Liver (tissue), 8 donors: ENCODE measurements at regions not wholly inside any gene's neighbourhood (a gene's known extent, or its start where the extent isn't known, plus 50 kb on each side); places are given as distances from the start of the nearest gene placed in this dataset.

Experiments used
- DNase-seq: peaks from one replicate; pipeline ENCODE4 v3.0.0-alpha.2; 2017; ENCODE audit warnings: low spot score
- H3K27ac ChIP-seq, 2 donors: one replicate each; pipeline ENCODE4 v1.7.0; 2013; ENCODE audit warnings: inconsistent platforms in 2 of 2, low read length in 2 of 2, control low read depth in 1 of 2, low read depth in 1 of 2, mild to moderate bottlenecking in 1 of 2
- H3K27me3 ChIP-seq, 4 donors: one replicate each; pipeline versions ENCODE4 v1.6.1 to v1.7.0; 2013; ENCODE audit warnings: low read length in 3 of 4, inconsistent platforms in 1 of 4, mild to moderate bottlenecking in 1 of 4, moderate library complexity in 1 of 4; ENCODE audit not compliant: control insufficient read depth in 4 of 4, insufficient read depth in 4 of 4
- H3K36me3 ChIP-seq, 4 donors: one replicate each; pipeline versions ENCODE4 v1.6.1 to v1.7.0; 2013; ENCODE audit warnings: low read length in 3 of 4, mild to moderate bottlenecking in 3 of 4, low read depth in 1 of 4, moderate library complexity in 1 of 4; ENCODE audit not compliant: control insufficient read depth in 4 of 4, insufficient read depth in 3 of 4
- H3K4me1 ChIP-seq, 4 donors: one replicate each; pipeline versions ENCODE4 v1.6.1 to v1.7.0; 2013; ENCODE audit warnings: low read length in 3 of 4, mild to moderate bottlenecking in 3 of 4, moderate library complexity in 1 of 4; ENCODE audit not compliant: control insufficient read depth in 4 of 4, insufficient read depth in 4 of 4
- H3K4me3 ChIP-seq, 3 donors: one replicate each; pipeline versions ENCODE4 v1.6.1 to v1.7.0; 2013; ENCODE audit warnings: low read length in 3 of 3, control low read depth in 1 of 3, low read depth in 1 of 3, mild to moderate bottlenecking in 1 of 3
- H3K9ac ChIP-seq, 2 donors: one replicate each; pipeline ENCODE4 v1.7.0; 2013; ENCODE audit warnings: low read length in 2 of 2, mild to moderate bottlenecking in 2 of 2, moderate library complexity in 2 of 2, control low read depth in 1 of 2, low read depth in 1 of 2
- H3K9me3 ChIP-seq, 4 donors: one replicate each; pipeline versions ENCODE4 v1.6.1 to v1.7.0; 2013; ENCODE audit warnings: low read length in 3 of 4; ENCODE audit not compliant: control insufficient read depth in 4 of 4
- FOXA1 ChIP-seq: IDR thresholded peaks from 2 replicates; pipeline ENCODE4 v1.6.1; 2016; ENCODE audit warnings: antibody characterized with exemption
- FOXA2 ChIP-seq: IDR thresholded peaks from 2 replicates; pipeline ENCODE4 v1.6.1; 2016; ENCODE audit warnings: antibody characterized with exemption
- GABPA ChIP-seq, 2 donors: IDR thresholded peaks in 1 of 2; conservative IDR thresholded peaks in 1 of 2; 2 replicates each; pipeline ENCODE4 v1.6.1; 2016; ENCODE audit warnings: antibody characterized with exemption in 2 of 2, mild to moderate bottlenecking in 1 of 2, moderate library complexity in 1 of 2
- HNF4A ChIP-seq, 2 donors: conservative IDR thresholded peaks; 2 replicates each; pipeline ENCODE4 v1.6.1; 2016; ENCODE audit warnings: antibody characterized with exemption in 2 of 2, mild to moderate bottlenecking in 2 of 2
- HNF4G ChIP-seq: IDR thresholded peaks from 2 replicates; pipeline ENCODE4 v1.6.1; 2016; ENCODE audit warnings: antibody characterized with exemption
- RAD21 ChIP-seq, 2 donors: IDR thresholded peaks; 2 replicates each; pipeline ENCODE4 v1.6.1; 2016; ENCODE audit warnings: antibody characterized with exemption in 2 of 2, mild to moderate bottlenecking in 2 of 2
- RXRA ChIP-seq, 2 donors: IDR thresholded peaks; 2 replicates each; pipeline ENCODE4 v1.6.1; 2017 to 2018; ENCODE audit warnings: antibody characterized with exemption in 2 of 2, mild to moderate bottlenecking in 1 of 2
- SP1 ChIP-seq: IDR thresholded peaks from 2 replicates; pipeline ENCODE4 v1.6.1; 2018; ENCODE audit warnings: antibody characterized with exemption, mild to moderate bottlenecking
- TAF1 ChIP-seq: conservative IDR thresholded peaks from 2 replicates; pipeline ENCODE4 v1.6.1; 2016; ENCODE audit warnings: antibody characterized with exemption, mild to moderate bottlenecking
- YY1 ChIP-seq: IDR thresholded peaks from 2 replicates; pipeline ENCODE4 v1.6.1; 2016; ENCODE audit warnings: antibody characterized with exemption, mild to moderate bottlenecking
- WGBS: extraction: QIAGEN DNeasy Blood & Tissue Kit; methylation state at CpG from one replicate; pipeline ENCODE4 v1.1.7; 2013; 5-methylcytosine and 5-hydroxymethylcytosine counted together
- TF ChIP-seq, protein P1 (sequence below): IDR thresholded peaks from 2 replicates; pipeline ENCODE4 v1.6.1; 2016; ENCODE audit warnings: antibody characterized with exemption
- TF ChIP-seq, protein P2 (sequence below): IDR thresholded peaks from 2 replicates; pipeline ENCODE4 v1.6.1; 2016; ENCODE audit warnings: antibody characterized with exemption
- TF ChIP-seq, protein P3 (sequence below): IDR thresholded peaks from 2 replicates; pipeline ENCODE4 v1.6.1; 2016; ENCODE audit warnings: antibody characterized with exemption, mild to moderate bottlenecking
- TF ChIP-seq, protein P4 (sequence below): IDR thresholded peaks from 2 replicates; pipeline ENCODE4 v1.6.1; 2016; ENCODE audit warnings: antibody characterized with exemption
- TF ChIP-seq, protein P5 (sequence below): fragments of 150-350 bp; IDR thresholded peaks from 2 replicates; pipeline ENCODE4 v1.5.1; 2017; ENCODE audit warnings: improper control_type of control experiment, low read depth, low read length; ENCODE audit not compliant: missing input control
- donor health status: healthy.
- donor health status: healthy.
- donor health status: healthy.
- donor health status: healthy.
- donor health status: healthy.

DNA sequence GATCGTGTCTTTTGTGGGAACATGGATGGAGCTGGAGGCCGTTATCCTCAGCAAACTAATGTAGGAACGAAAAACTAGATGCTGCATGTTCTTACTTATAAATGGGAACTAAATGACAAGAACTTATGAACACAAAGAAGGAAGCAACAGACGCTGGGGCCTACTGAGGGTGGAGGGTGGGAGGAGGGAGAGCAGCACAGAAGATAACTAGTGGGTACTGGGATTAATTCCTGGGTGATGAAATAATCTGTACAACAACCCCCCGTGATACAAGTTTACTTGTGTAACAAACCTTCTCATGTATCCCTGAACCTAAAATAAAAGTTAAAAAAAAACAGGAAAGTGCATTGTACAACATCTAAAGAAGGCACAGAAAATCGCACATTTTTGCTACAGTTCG is 59.0 kb upstream of the TMEM170B start:
- no peak for TF ChIP-seq FOXA2
- 85% methylated on average over 7 of the region's 7 CpGs for WGBS

DNA sequence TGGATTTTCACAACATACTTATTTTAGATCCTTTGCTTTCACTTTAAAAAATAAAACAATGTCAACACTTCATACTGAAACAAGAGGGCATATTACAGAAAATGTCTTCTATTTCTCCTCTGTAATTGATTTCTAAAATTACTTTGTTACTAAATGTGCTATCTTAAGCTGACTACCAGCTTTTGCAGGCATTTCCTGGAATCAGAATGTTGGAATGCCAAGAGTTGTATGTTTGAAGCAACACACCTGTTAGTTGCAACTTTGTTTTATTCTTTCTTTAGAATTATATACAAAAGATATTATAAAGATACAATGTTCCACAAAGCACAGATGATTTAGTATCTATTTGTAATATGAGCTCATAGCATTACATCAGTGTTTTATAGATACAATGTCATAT is 62.5 kb upstream of the TMEM170B start:
- no peak for DNase-seq
- Histone ChIP-seq H3K4me3 (no peak overlapping the region), H3K27me3 (no peaks in the 10 kb centered on the region), H3K27ac (no peak overlapping the region), H3K36me3 (no peaks in the 10 kb centered on the region), H3K9ac (no peak overlapping the region), H3K9me3 (no peaks in the 10 kb centered on the region), H3K4me1 (peaks cover 0 to 8% (median 0%) of the 10 kb centered on the region in 4 donors)
- TF ChIP-seq, protein P1, sequence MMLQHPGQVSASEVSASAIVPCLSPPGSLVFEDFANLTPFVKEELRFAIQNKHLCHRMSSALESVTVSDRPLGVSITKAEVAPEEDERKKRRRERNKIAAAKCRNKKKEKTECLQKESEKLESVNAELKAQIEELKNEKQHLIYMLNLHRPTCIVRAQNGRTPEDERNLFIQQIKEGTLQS: no peak
- TF ChIP-seq YY1 (no peak), HNF4A (conservative IDR thresholded peaks at IDR 0.05) (no peak), HNF4G (no peak), SP1 (no peak), GABPA (IDR thresholded peaks at IDR 0.05 in 1 of 2, conservative IDR thresholded peaks at IDR 0.05 in 1 of 2) (no peak)
- TF ChIP-seq, protein P2, sequence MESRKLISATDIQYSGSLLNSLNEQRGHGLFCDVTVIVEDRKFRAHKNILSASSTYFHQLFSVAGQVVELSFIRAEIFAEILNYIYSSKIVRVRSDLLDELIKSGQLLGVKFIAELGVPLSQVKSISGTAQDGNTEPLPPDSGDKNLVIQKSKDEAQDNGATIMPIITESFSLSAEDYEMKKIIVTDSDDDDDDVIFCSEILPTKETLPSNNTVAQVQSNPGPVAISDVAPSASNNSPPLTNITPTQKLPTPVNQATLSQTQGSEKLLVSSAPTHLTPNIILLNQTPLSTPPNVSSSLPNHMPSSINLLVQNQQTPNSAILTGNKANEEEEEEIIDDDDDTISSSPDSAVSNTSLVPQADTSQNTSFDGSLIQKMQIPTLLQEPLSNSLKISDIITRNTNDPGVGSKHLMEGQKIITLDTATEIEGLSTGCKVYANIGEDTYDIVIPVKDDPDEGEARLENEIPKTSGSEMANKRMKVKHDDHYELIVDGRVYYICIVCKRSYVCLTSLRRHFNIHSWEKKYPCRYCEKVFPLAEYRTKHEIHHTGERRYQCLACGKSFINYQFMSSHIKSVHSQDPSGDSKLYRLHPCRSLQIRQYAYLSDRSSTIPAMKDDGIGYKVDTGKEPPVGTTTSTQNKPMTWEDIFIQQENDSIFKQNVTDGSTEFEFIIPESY: no peak
- TF ChIP-seq, protein P3, sequence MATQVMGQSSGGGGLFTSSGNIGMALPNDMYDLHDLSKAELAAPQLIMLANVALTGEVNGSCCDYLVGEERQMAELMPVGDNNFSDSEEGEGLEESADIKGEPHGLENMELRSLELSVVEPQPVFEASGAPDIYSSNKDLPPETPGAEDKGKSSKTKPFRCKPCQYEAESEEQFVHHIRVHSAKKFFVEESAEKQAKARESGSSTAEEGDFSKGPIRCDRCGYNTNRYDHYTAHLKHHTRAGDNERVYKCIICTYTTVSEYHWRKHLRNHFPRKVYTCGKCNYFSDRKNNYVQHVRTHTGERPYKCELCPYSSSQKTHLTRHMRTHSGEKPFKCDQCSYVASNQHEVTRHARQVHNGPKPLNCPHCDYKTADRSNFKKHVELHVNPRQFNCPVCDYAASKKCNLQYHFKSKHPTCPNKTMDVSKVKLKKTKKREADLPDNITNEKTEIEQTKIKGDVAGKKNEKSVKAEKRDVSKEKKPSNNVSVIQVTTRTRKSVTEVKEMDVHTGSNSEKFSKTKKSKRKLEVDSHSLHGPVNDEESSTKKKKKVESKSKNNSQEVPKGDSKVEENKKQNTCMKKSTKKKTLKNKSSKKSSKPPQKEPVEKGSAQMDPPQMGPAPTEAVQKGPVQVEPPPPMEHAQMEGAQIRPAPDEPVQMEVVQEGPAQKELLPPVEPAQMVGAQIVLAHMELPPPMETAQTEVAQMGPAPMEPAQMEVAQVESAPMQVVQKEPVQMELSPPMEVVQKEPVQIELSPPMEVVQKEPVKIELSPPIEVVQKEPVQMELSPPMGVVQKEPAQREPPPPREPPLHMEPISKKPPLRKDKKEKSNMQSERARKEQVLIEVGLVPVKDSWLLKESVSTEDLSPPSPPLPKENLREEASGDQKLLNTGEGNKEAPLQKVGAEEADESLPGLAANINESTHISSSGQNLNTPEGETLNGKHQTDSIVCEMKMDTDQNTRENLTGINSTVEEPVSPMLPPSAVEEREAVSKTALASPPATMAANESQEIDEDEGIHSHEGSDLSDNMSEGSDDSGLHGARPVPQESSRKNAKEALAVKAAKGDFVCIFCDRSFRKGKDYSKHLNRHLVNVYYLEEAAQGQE: no peak

More for the DNA sequence above, 59.0 kb upstream of the TMEM170B start:
- no peaks in the 10 kb centered on the region for H3K9me3 ChIP-seq
- no peak overlapping the region for H3K27ac ChIP-seq
- H3K27me3 ChIP-seq: no peaks in the 10 kb centered on the region
- no peak for DNase-seq
- peaks cover 0 to 8% (median 0%) of the 10 kb centered on the region in 4 donors for H3K4me1 ChIP-seq
- H3K9ac ChIP-seq: no peak overlapping the region
- no peak overlapping the region for H3K4me3 ChIP-seq
- H3K36me3 ChIP-seq: no peaks in the 10 kb centered on the region

DNA sequence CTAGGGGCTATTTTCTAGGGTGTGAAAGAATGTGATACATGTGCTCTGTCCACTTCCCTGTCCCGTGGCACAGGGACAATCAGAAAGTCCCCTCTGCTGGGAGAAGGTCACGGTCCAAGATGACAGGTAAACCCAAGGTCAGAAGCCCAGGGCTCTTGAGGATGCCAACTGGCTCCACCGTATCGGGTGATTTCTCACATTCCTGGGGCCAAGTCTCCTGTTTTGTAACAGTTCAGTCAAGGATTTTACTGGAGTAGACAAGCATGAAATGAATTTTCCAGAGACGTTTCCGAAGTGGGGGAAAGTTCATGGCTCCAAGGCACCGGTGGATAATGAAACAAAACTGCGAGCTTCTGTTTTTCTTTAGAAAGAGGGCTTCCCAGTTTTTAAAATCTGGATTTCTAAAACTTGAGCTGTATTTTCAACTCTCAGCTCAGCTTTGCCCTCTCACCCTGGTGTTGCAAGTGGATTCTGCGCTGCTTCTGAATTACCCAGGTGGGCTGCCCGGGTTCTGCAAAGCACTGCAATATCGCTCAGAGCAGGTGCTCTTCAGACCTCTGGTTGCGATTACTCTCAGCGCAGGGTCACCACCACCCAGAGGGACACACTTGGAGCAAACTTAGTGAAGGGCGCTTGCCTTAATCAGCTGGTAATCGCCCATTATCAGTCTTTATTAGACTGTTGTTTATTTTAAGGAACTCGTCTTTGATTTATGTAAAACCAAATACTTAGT is 64.4 kb upstream of the TMEM170B start:
- 56% methylated on average over 16 of the region's 16 CpGs for WGBS
- Histone ChIP-seq H3K4me3 (peak overlapping the region; percentile 40 to 52 (median 43)), H3K36me3 (no peaks in the 10 kb centered on the region), H3K27ac (peak overlapping the region in 1 of 2 donors; percentile 64), H3K9ac (peak overlapping the region in 1 of 2 donors; percentile 72), H3K27me3 (no peaks in the 10 kb centered on the region), H3K9me3 (no peaks in the 10 kb centered on the region), H3K4me1 (peaks cover 0 to 3% (median 0%) of the 10 kb centered on the region in 4 donors)
- DNase-seq: no peak
- TF ChIP-seq FOXA2 (no peak), TAF1 (no peak), HNF4G (no peak), GABPA (IDR thresholded peaks at IDR 0.05 in 1 of 2, conservative IDR thresholded peaks at IDR 0.05 in 1 of 2) (no peak), SP1 (peak; percentile 39), FOXA1 (no peak), RAD21 (IDR thresholded peaks at IDR 0.05) (peak in 1 of 2 donors; percentile 33), RXRA (IDR thresholded peaks at IDR 0.05) (peak; percentile 68 to 75)
- TF ChIP-seq, protein P2: no peak
- TF ChIP-seq, protein P4, sequence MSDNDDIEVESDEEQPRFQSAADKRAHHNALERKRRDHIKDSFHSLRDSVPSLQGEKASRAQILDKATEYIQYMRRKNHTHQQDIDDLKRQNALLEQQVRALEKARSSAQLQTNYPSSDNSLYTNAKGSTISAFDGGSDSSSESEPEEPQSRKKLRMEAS: peak; percentile 37
- TF ChIP-seq, protein P5, sequence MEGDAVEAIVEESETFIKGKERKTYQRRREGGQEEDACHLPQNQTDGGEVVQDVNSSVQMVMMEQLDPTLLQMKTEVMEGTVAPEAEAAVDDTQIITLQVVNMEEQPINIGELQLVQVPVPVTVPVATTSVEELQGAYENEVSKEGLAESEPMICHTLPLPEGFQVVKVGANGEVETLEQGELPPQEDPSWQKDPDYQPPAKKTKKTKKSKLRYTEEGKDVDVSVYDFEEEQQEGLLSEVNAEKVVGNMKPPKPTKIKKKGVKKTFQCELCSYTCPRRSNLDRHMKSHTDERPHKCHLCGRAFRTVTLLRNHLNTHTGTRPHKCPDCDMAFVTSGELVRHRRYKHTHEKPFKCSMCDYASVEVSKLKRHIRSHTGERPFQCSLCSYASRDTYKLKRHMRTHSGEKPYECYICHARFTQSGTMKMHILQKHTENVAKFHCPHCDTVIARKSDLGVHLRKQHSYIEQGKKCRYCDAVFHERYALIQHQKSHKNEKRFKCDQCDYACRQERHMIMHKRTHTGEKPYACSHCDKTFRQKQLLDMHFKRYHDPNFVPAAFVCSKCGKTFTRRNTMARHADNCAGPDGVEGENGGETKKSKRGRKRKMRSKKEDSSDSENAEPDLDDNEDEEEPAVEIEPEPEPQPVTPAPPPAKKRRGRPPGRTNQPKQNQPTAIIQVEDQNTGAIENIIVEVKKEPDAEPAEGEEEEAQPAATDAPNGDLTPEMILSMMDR: no peak
- TF ChIP-seq, protein P1: no peak
